GM12878 (cell line): ENCODE measurements at regions not wholly inside any gene's neighbourhood (a gene's known extent, or its start where the extent isn't known, plus 50 kb on each side); places are given as distances from the start of the nearest gene placed in this dataset.

Source experiments
- BHLHE40 ChIP-seq, 2 experiments: fragments of 450-650 bp in 1 of 2; IDR thresholded peaks; 2 replicates each; pipeline ENCODE4 v1.6.1; 2011 to 2017; ENCODE audit warnings: low read depth in 2 of 2, borderline replicate concordance in 1 of 2, improper control_type of control experiment in 1 of 2, low read length in 1 of 2, mild to moderate bottlenecking in 1 of 2
- CEBPB ChIP-seq, 2 experiments: fragments of 150-350 bp in 1 of 2; IDR thresholded peaks; 2 replicates each; pipeline ENCODE4 v1.6.1; 2012 to 2014; ENCODE audit warnings: low read depth in 2 of 2, low read length in 2 of 2, borderline replicate concordance in 1 of 2, inconsistent platforms in 1 of 2
- EP300 ChIP-seq, 2 experiments: fragments of 150-350 bp in 1 of 2; IDR thresholded peaks; 2 replicates each; pipeline ENCODE4 v1.6.1; 2011 to 2012; ENCODE audit warnings: low read depth in 2 of 2, low read length in 2 of 2, borderline replicate concordance in 1 of 2, improper control_type of control experiment in 1 of 2, inconsistent platforms in 1 of 2; ENCODE audit not compliant: control insufficient read depth in 1 of 2
- EZH2 ChIP-seq: IDR thresholded peaks from 2 replicates; pipeline ENCODE4 v1.6.1; 2012; ENCODE audit warnings: low read depth, mild to moderate bottlenecking, control low read depth, inconsistent platforms, low read length, borderline replicate concordance; ENCODE audit not compliant: control insufficient read depth
- FOS ChIP-seq: IDR thresholded peaks from 3 replicates; pipeline ENCODE4 v1.6.1; 2011; ENCODE audit warnings: borderline replicate concordance; ENCODE audit not compliant: insufficient read length; ENCODE audit errors: extremely low read depth
- PKNOX1 ChIP-seq: fragments of 450-650 bp; IDR thresholded peaks from 2 replicates; pipeline ENCODE4 v1.6.1; 2016; ENCODE audit warnings: mild to moderate bottlenecking
- POLR2AphosphoS5 ChIP-seq: IDR thresholded peaks from 2 replicates; pipeline ENCODE4 v1.6.1; 2011; ENCODE audit warnings: mild to moderate bottlenecking, low read length, inconsistent platforms
- TBL1XR1 ChIP-seq: IDR thresholded peaks from 2 replicates; pipeline ENCODE4 v1.6.1; 2012; ENCODE audit warnings: low read depth, low read length, improper control_type of control experiment
- TF ChIP-seq, protein P1 (sequence below), 3 experiments: IDR thresholded peaks in 2 of 3; conservative IDR thresholded peaks in 1 of 3; 2 replicates each; pipeline ENCODE4 v1.5.1; 2011; ENCODE audit warnings: low read depth in 3 of 3, low read length in 3 of 3, mild to moderate bottlenecking in 3 of 3, control low read depth in 2 of 3, moderate library complexity in 2 of 3, inconsistent platforms in 1 of 3, mixed read lengths in 1 of 3; ENCODE audit not compliant: control insufficient read depth in 2 of 3, insufficient read depth in 1 of 3; ENCODE audit errors: extremely low read depth in 1 of 3

- TF ChIP-seq BHLHE40 (IDR thresholded peaks at IDR 0.05; ENCODE audit: borderline replicate concordance in 1 of 2, low read depth in 2 of 2, low read length in 1 of 2) (no peak), TBL1XR1 (no peak), EP300 (IDR thresholded peaks at IDR 0.05; ENCODE audit: borderline replicate concordance in 1 of 2, control insufficient read depth in 1 of 2, low read depth in 2 of 2, low read length in 2 of 2) (no peak), CEBPB (IDR thresholded peaks at IDR 0.05; ENCODE audit: borderline replicate concordance in 1 of 2, low read depth in 2 of 2, low read length in 2 of 2) (no peak), FOS (no peak), PKNOX1 (no peak), POLR2AphosphoS5 (no peak), EZH2 (no peak)
- TF ChIP-seq, protein P1, sequence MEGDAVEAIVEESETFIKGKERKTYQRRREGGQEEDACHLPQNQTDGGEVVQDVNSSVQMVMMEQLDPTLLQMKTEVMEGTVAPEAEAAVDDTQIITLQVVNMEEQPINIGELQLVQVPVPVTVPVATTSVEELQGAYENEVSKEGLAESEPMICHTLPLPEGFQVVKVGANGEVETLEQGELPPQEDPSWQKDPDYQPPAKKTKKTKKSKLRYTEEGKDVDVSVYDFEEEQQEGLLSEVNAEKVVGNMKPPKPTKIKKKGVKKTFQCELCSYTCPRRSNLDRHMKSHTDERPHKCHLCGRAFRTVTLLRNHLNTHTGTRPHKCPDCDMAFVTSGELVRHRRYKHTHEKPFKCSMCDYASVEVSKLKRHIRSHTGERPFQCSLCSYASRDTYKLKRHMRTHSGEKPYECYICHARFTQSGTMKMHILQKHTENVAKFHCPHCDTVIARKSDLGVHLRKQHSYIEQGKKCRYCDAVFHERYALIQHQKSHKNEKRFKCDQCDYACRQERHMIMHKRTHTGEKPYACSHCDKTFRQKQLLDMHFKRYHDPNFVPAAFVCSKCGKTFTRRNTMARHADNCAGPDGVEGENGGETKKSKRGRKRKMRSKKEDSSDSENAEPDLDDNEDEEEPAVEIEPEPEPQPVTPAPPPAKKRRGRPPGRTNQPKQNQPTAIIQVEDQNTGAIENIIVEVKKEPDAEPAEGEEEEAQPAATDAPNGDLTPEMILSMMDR (IDR thresholded peaks at IDR 0.05 in 2 of 3, conservative IDR thresholded peaks at IDR 0.05 in 1 of 3; ENCODE audit: control insufficient read depth in 2 of 3, extremely low read depth in 1 of 3, insufficient read depth in 1 of 3, low read depth in 3 of 3, low read length in 3 of 3), result no peak
Observed at GRCh38 chr12:24285448-24285847, 336.0 kb upstream of the SOX5 start.
